Inferior parietal cortex (tissue), 1 donor: ENCODE measurements at regions not wholly inside any gene's neighbourhood (a gene's known extent, or its start where the extent isn't known, plus 50 kb on each side); places are given as distances from the start of the nearest gene placed in this dataset.

Experiments used
- DNase-seq: peaks from one replicate; pipeline ENCODE4 v3.0.0-alpha.2; 2016; ENCODE audit errors: extremely low spot score

- no peak for DNase-seq
Observed at GRCh38 chr2:147553775-147554271, 291.0 kb upstream of the ACVR2A start.

GRCh38 chr2:147550995-147551731, 293.7 kb upstream of the ACVR2A start:
- DNase-seq = no peak

GRCh38 chr2:147549054-147549453, 295.8 kb upstream of the ACVR2A start:
- no peak for DNase-seq

- DNase-seq = no peak
Observed at GRCh38 chr2:147548451-147548850, 296.4 kb upstream of the ACVR2A start.

GRCh38 chr2:147547440-147547839, 297.4 kb upstream of the ACVR2A start:
- no peak for DNase-seq

- DNase-seq = no peak
Observed at GRCh38 chr2:147546109-147546508, 298.7 kb upstream of the ACVR2A start.

GRCh38 chr2:147543056-147543455, 301.8 kb upstream of the ACVR2A start:
- no peak for DNase-seq

GRCh38 chr2:147542351-147542750, 302.5 kb upstream of the ACVR2A start:
- DNase-seq = no peak

GRCh38 chr2:147541314-147541713, 303.5 kb upstream of the ACVR2A start:
- DNase-seq = no peak

- no peak for DNase-seq
Observed at GRCh38 chr2:147538821-147539220, 306.0 kb upstream of the ACVR2A start.

GRCh38 chr2:147538088-147538487, 306.7 kb upstream of the ACVR2A start:
- DNase-seq = no peak

GRCh38 chr2:147531269-147531668, 313.6 kb upstream of the ACVR2A start:
- DNase-seq = no peak

- no peak for DNase-seq
Observed at GRCh38 chr2:147530033-147530432, 314.8 kb upstream of the ACVR2A start.

- peak; percentile 29 for DNase-seq
Observed at GRCh38 chr2:147525819-147526489, 318.9 kb upstream of the ACVR2A start.

- no peak for DNase-seq
Observed at GRCh38 chr2:147524912-147525311, 319.9 kb upstream of the ACVR2A start.

GRCh38 chr2:147523415-147523814, 321.4 kb upstream of the ACVR2A start:
- no peak for DNase-seq

GRCh38 chr2:147521936-147522335, 322.9 kb upstream of the ACVR2A start:
- no peak for DNase-seq

GRCh38 chr2:147520817-147521216, 324.0 kb upstream of the ACVR2A start:
- no peak for DNase-seq

GRCh38 chr2:147519178-147519577, 325.7 kb upstream of the ACVR2A start:
- DNase-seq = no peak

- DNase-seq = no peak
Observed at GRCh38 chr2:147515213-147515612, 329.6 kb upstream of the ACVR2A start.

- DNase-seq = no peak
Observed at GRCh38 chr2:147512206-147512605, 332.6 kb upstream of the ACVR2A start.

GRCh38 chr2:147511491-147511948, 333.3 kb upstream of the ACVR2A start:
- peak; percentile 36 for DNase-seq

GRCh38 chr2:147509821-147510220, 335.0 kb upstream of the ACVR2A start:
- DNase-seq = no peak
